Right atrium auricular region (tissue), 2 donors: ENCODE measurements at regions not wholly inside any gene's neighbourhood (a gene's known extent, or its start where the extent isn't known, plus 50 kb on each side); places are given as distances from the start of the nearest gene placed in this dataset.

Experiments used
- DNase-seq: peaks from one replicate; pipeline ENCODE4 v3.0.0-alpha.2; 2019; ENCODE audit warnings: low spot score
- H3K27ac ChIP-seq, 2 donors: fragments of 200-600 bp; sonication (generic); 1 replicate in 1 of 2; 2 replicates in 1 of 2; pipeline ENCODE4 v1.5.1; 2016 to 2019
- H3K27me3 ChIP-seq, 2 donors: fragments of 200-600 bp; sonication (generic); one replicate each; pipeline versions ENCODE4 v1.5.1 to v1.6.0; 2017 to 2019
- H3K36me3 ChIP-seq: fragments of 200-600 bp; sonication (generic); one replicate; pipeline ENCODE4 v1.5.1; 2016
- H3K4me1 ChIP-seq, 2 donors: fragments of 200-600 bp; sonication (generic); one replicate each; pipeline versions ENCODE4 v1.5.1 to v1.6.0; 2017 to 2019
- H3K4me3 ChIP-seq, 2 donors: fragments of 200-600 bp; sonication (generic); 1 replicate in 1 of 2; 2 replicates in 1 of 2; pipeline ENCODE4 v1.5.1; 2017 to 2019; ENCODE audit warnings: mild to moderate bottlenecking in 1 of 2, moderate library complexity in 1 of 2
- H3K9me3 ChIP-seq, 2 donors: fragments of 200-600 bp; sonication (generic); one replicate each; pipeline ENCODE4 v1.5.1; 2019
- CTCF ChIP-seq, 2 donors: fragments of 200-600 bp; sonication (generic); IDR thresholded peaks; one replicate each; pipeline ENCODE4 v1.5.1; 2019; ENCODE audit warnings: antibody characterized with exemption in 2 of 2

- H3K9me3 ChIP-seq, result no peaks in the 10 kb centered on the region
- no peaks in the 10 kb centered on the region for H3K27me3 ChIP-seq
- TF ChIP-seq CTCF (IDR thresholded peaks at IDR 0.05), result no peak
- no peaks in the 10 kb centered on the region for H3K36me3 ChIP-seq
- no peaks in the 10 kb centered on the region for H3K4me1 ChIP-seq
- H3K4me3 ChIP-seq, result no peak overlapping the region
- H3K27ac ChIP-seq, result no peak overlapping the region
- no peak for DNase-seq
Observed at GRCh38 chr4:18813771-18814170, 792.2 kb upstream of the LCORL start.

- no peak for TF ChIP-seq CTCF (IDR thresholded peaks at IDR 0.05)
- Histone ChIP-seq H3K27me3 (no peaks in the 10 kb centered on the region), H3K4me3 (no peak overlapping the region), H3K4me1 (no peaks in the 10 kb centered on the region), H3K27ac (no peak overlapping the region), H3K9me3 (no peaks in the 10 kb centered on the region), H3K36me3 (no peaks in the 10 kb centered on the region)
- no peak for DNase-seq
Observed at GRCh38 chr4:18813055-18813454, 791.5 kb upstream of the LCORL start.

GRCh38 chr4:18803781-18804180 is 782.2 kb upstream of the LCORL start:
- no peak overlapping the region for H3K27ac ChIP-seq
- H3K4me1 ChIP-seq, result no peaks in the 10 kb centered on the region
- H3K27me3 ChIP-seq, result no peaks in the 10 kb centered on the region
- no peaks in the 10 kb centered on the region for H3K9me3 ChIP-seq
- no peak overlapping the region for H3K4me3 ChIP-seq
- no peak for TF ChIP-seq CTCF (IDR thresholded peaks at IDR 0.05)
- no peak for DNase-seq
- no peaks in the 10 kb centered on the region for H3K36me3 ChIP-seq

GRCh38 chr4:18798123-18798522 is 776.6 kb upstream of the LCORL start:
- Histone ChIP-seq H3K4me1 (no peaks in the 10 kb centered on the region), H3K36me3 (no peaks in the 10 kb centered on the region), H3K27me3 (no peaks in the 10 kb centered on the region), H3K4me3 (no peak overlapping the region), H3K9me3 (no peaks in the 10 kb centered on the region), H3K27ac (no peak overlapping the region)
- TF ChIP-seq CTCF (IDR thresholded peaks at IDR 0.05), result no peak
- no peak for DNase-seq

GRCh38 chr4:18795794-18796193 is 774.2 kb upstream of the LCORL start:
- no peak overlapping the region for H3K27ac ChIP-seq
- H3K36me3 ChIP-seq, result no peaks in the 10 kb centered on the region
- no peak for TF ChIP-seq CTCF (IDR thresholded peaks at IDR 0.05)
- no peaks in the 10 kb centered on the region for H3K27me3 ChIP-seq
- no peak for DNase-seq
- no peaks in the 10 kb centered on the region for H3K4me1 ChIP-seq
- no peaks in the 10 kb centered on the region for H3K9me3 ChIP-seq
- H3K4me3 ChIP-seq, result no peak overlapping the region

GRCh38 chr4:18777190-18777930 is 755.8 kb upstream of the LCORL start:
- peaks cover 0 to 5% of the 10 kb centered on the region in 2 donors for H3K9me3 ChIP-seq
- H3K27me3 ChIP-seq, result no peaks in the 10 kb centered on the region
- TF ChIP-seq CTCF (IDR thresholded peaks at IDR 0.05), result no peak
- DNase-seq, result no peak
- no peak overlapping the region for H3K27ac ChIP-seq
- H3K36me3 ChIP-seq, result no peaks in the 10 kb centered on the region
- H3K4me3 ChIP-seq, result no peak overlapping the region
- no peaks in the 10 kb centered on the region for H3K4me1 ChIP-seq
